Keratinocyte (primary cell): ENCODE measurements at regions not wholly inside any gene's neighbourhood (a gene's known extent, or its start where the extent isn't known, plus 50 kb on each side); places are given as distances from the start of the nearest gene placed in this dataset.

Experiments
- DNase-seq: peaks from one replicate; pipeline ENCODE4 v3.0.0-alpha.2; 2011; ENCODE audit warnings: low read depth, missing footprints, low spot score
- FAIRE-seq: peaks from 2 replicates; lab custom pipeline; 2011; peaks lifted over from hg19 to GRCh38; lab: Jason Lieb, UNC
- H2AFZ ChIP-seq: 2 replicates; pipeline ENCODE4 v1.6.0; 2012; ENCODE audit warnings: low read length, control low read depth, inconsistent platforms; ENCODE audit not compliant: control insufficient read depth
- H3K27ac ChIP-seq: 2 replicates; pipeline ENCODE4 v1.5.1; 2011; ENCODE audit warnings: low read length; ENCODE audit not compliant: control insufficient read depth, insufficient read depth
- H3K27me3 ChIP-seq: 3 replicates; pipeline ENCODE4 v1.6.0; 2011; ENCODE audit warnings: low read length; ENCODE audit not compliant: control insufficient read depth, insufficient read depth; ENCODE audit errors: extremely low read depth
- H3K36me3 ChIP-seq, 2 experiments: 2 replicates in 1 of 2; 3 replicates in 1 of 2; pipeline ENCODE4 v1.5.1; 2011; ENCODE audit warnings: low read length in 2 of 2, mild to moderate bottlenecking in 1 of 2; ENCODE audit not compliant: control insufficient read depth in 2 of 2, insufficient read depth in 2 of 2; ENCODE audit errors: extremely low read depth in 1 of 2
- H3K4me1 ChIP-seq: 3 replicates; pipeline ENCODE4 v1.5.1; 2011; ENCODE audit warnings: low read length; ENCODE audit not compliant: control insufficient read depth, insufficient read depth; ENCODE audit errors: extremely low read depth
- H3K4me2 ChIP-seq: 3 replicates; pipeline ENCODE4 v1.6.0; 2011; ENCODE audit warnings: low read depth, low read length; ENCODE audit not compliant: control insufficient read depth, insufficient read depth; ENCODE audit errors: extremely low read depth
- H3K4me3 ChIP-seq, 3 experiments: fragments of 200-600 bp in 1 of 3; sonication (generic) in 1 of 3; 2 replicates in 2 of 3; 3 replicates in 1 of 3; pipeline ENCODE4 v1.5.1; 2011 to 2016; ENCODE audit warnings: low read length in 3 of 3, mild to moderate bottlenecking in 3 of 3, control low read depth in 2 of 3, inconsistent platforms in 1 of 3, low read depth in 1 of 3, mixed read lengths in 1 of 3, mixed run types in 1 of 3, moderate library complexity in 1 of 3; ENCODE audit not compliant: control insufficient read depth in 2 of 3, insufficient read depth in 2 of 3; ENCODE audit errors: extremely low read depth in 1 of 3
- H3K79me2 ChIP-seq: 2 replicates; pipeline ENCODE4 v1.6.0; 2012; ENCODE audit warnings: low read length; ENCODE audit not compliant: control insufficient read depth, insufficient read depth
- H3K9ac ChIP-seq: 3 replicates; pipeline ENCODE4 v1.6.0; 2011; ENCODE audit warnings: low read length; ENCODE audit not compliant: control insufficient read depth, insufficient read depth; ENCODE audit errors: extremely low read depth
- H3K9me1 ChIP-seq: 3 replicates; pipeline ENCODE4 v1.6.0; 2011; ENCODE audit warnings: low read length; ENCODE audit not compliant: control insufficient read depth, insufficient read depth; ENCODE audit errors: extremely low read depth
- H3K9me3 ChIP-seq: 2 replicates; pipeline ENCODE4 v1.5.1; 2012; ENCODE audit warnings: low read depth, low read length; ENCODE audit not compliant: control insufficient read depth
- H4K20me1 ChIP-seq: 3 replicates; pipeline ENCODE4 v1.6.0; 2011; ENCODE audit warnings: low read length; ENCODE audit not compliant: control insufficient read depth, insufficient read depth; ENCODE audit errors: extremely low read depth
- CTCF ChIP-seq, 3 experiments: IDR thresholded peaks in 1 of 3; conservative IDR thresholded peaks in 1 of 3; optimal IDR thresholded peaks in 1 of 3; 2 replicates in 2 of 3; 3 replicates in 1 of 3; pipeline versions ENCODE3 to v1.5.1; 2011; ENCODE audit warnings: low read length in 3 of 3, mild to moderate bottlenecking in 3 of 3, moderate library complexity in 2 of 3, control low read depth in 1 of 3, inconsistent platforms in 1 of 3; ENCODE audit not compliant: insufficient read depth in 2 of 3; ENCODE audit errors: extremely low read depth in 1 of 3
- EZH2 ChIP-seq: IDR thresholded peaks from one replicate; pipeline ENCODE4 v1.6.1; 2012; ENCODE audit warnings: inconsistent platforms, mild to moderate bottlenecking, low read length, moderate library complexity
- dilution Hi-C: fragments of 300-500 bp; cut with MboI; formaldehyde crosslinking; loops from one replicate; pipeline ENCODE4 v1.7.0; 2020; ENCODE audit warnings: low sequenced_read_pairs; ENCODE audit not compliant: extremely low pct_ligation_motif_present

DNA sequence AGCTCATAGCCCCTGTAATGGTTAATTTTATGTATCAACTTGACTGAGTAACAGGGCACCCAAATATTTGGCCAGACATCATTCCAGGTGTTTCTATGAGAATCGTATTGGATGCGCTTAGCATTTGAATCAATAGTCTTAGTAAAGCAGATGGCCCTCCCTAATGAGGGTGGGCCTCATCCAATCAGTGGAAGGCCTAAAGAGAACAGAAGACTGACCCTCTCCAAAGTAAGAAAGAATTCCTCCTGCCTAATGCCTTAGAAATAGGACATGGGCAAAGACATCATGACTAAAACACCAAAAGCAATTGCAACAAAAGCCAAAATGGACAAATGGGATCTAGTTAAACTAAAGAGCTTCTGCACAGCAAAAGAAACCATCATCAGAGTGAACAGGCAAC lies 352.5 kb upstream of the SASH1 start:
- Histone ChIP-seq H3K4me1 (no peaks in the 10 kb centered on the region), H2AFZ (no peak overlapping the region), H3K9ac (no peak overlapping the region), H4K20me1 (no peaks in the 10 kb centered on the region), H3K27me3 (no peaks in the 10 kb centered on the region), H3K36me3 (no peaks in the 10 kb centered on the region), H3K4me2 (no peak overlapping the region), H3K9me1 (no peaks in the 10 kb centered on the region), H3K79me2 (no peaks in the 10 kb centered on the region), H3K27ac (no peak overlapping the region), H3K4me3 (no peak overlapping the region), H3K9me3 (no peaks in the 10 kb centered on the region)
- FAIRE-seq (no peak), DNase-seq (no peak)
- TF ChIP-seq EZH2, result no peak
- dilution Hi-C loops, result no loop called here

DNA sequence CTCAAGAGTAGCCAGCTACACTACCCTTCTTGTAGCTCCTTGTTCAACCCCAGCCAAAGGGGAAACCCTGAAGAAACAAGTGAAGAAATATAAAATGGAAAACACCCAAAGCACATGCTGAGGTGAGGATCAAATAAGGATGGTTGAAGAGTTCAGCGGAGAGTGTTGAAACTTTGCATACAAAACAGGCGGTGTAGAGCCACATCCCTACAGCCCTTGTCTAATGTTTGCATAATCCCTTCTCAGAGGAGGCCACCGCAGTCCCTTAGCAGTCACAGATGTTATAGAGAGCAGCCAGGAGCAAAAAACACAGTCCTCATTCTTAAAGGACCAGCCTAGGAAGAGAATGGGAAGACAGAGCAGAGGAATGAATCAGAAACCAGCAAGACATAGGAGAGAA lies 350.7 kb upstream of the SASH1 start:
- dilution Hi-C loops, result no loop called here
- Histone ChIP-seq H3K9ac (no peak overlapping the region), H3K9me3 (no peaks in the 10 kb centered on the region), H3K36me3 (no peaks in the 10 kb centered on the region), H3K27ac (no peak overlapping the region), H3K4me1 (no peaks in the 10 kb centered on the region), H3K9me1 (no peaks in the 10 kb centered on the region), H3K79me2 (no peaks in the 10 kb centered on the region), H3K4me3 (no peak overlapping the region), H3K27me3 (no peaks in the 10 kb centered on the region), H3K4me2 (no peak overlapping the region), H4K20me1 (no peaks in the 10 kb centered on the region), H2AFZ (no peak overlapping the region)
- DNase-seq, result no peak
- no peak for FAIRE-seq
- TF ChIP-seq CTCF (optimal IDR thresholded peaks at IDR 0.05 in 1 of 3, IDR thresholded peaks at IDR 0.05 in 1 of 3, conservative IDR thresholded peaks at IDR 0.05 in 1 of 3; ENCODE audit: extremely low read depth in 1 of 3, insufficient read depth in 2 of 3, low read length in 3 of 3) (no peak), EZH2 (no peak)

- no peak overlapping the region for H3K4me2 ChIP-seq
- no peaks in the 10 kb centered on the region for H3K4me1 ChIP-seq
- H3K36me3 ChIP-seq, result no peaks in the 10 kb centered on the region
- FAIRE-seq (no peak), DNase-seq (no peak)
- dilution Hi-C loops, result no loop called here
- H3K9me1 ChIP-seq, result no peaks in the 10 kb centered on the region
- H3K9ac ChIP-seq, result no peak overlapping the region
- no peak overlapping the region for H3K4me3 ChIP-seq
- H3K27ac ChIP-seq, result no peak overlapping the region
- TF ChIP-seq CTCF (optimal IDR thresholded peaks at IDR 0.05 in 1 of 3, IDR thresholded peaks at IDR 0.05 in 1 of 3, conservative IDR thresholded peaks at IDR 0.05 in 1 of 3; ENCODE audit: extremely low read depth in 1 of 3, insufficient read depth in 2 of 3, low read length in 3 of 3), result no peak
- no peak for TF ChIP-seq EZH2
- H3K9me3 ChIP-seq, result no peaks in the 10 kb centered on the region
- no peak overlapping the region for H2AFZ ChIP-seq
- H3K79me2 ChIP-seq, result no peaks in the 10 kb centered on the region
- no peaks in the 10 kb centered on the region for H4K20me1 ChIP-seq
- H3K27me3 ChIP-seq, result no peaks in the 10 kb centered on the region
Measured at GRCh38 chr6:147999001-147999540, 343.6 kb upstream of the SASH1 start.
